GM12872 (cell line): ENCODE measurements at regions not wholly inside any gene's neighbourhood (a gene's known extent, or its start where the extent isn't known, plus 50 kb on each side); places are given as distances from the start of the nearest gene placed in this dataset.

Experiments
- CTCF ChIP-seq: IDR thresholded peaks from 3 replicates; pipeline ENCODE4 v1.5.1; 2011; ENCODE audit warnings: low read depth, mild to moderate bottlenecking, low read length, moderate library complexity; ENCODE audit not compliant: insufficient read depth

- TF ChIP-seq CTCF: no peak
These were observed 53.3 kb upstream of the PRDM11 start for GRCh38 chr11:45092901-45093760.

- TF ChIP-seq CTCF: no peak
These were observed 52.5 kb upstream of the PRDM11 start for GRCh38 chr11:45093761-45094455.

- no peak for TF ChIP-seq CTCF
These were observed 51.3 kb upstream of the PRDM11 start for GRCh38 chr11:45094958-45095690.

GRCh38 chr11:45095691-45096010 is 50.8 kb upstream of the PRDM11 start:
- TF ChIP-seq CTCF: no peak

GRCh38 chr11:45096636-45097035 is 49.8 kb upstream of the PRDM11 start:
- no peak for TF ChIP-seq CTCF
